ENCODE measurements at regions not wholly inside any gene's neighbourhood (a gene's known extent, or its start where the extent isn't known, plus 50 kb on each side); places are given as distances from the start of the nearest gene placed in this dataset.

- H3K4me1 ChIP-seq (ENCODE audit: insufficient read depth): no peaks in the 10 kb centered on the region
- H3K36me3 ChIP-seq: no peaks in the 10 kb centered on the region
- intact Hi-C loops (cut with DNase I): loop anchor here in 1 of 4 donors (2.0 kb wide), 1 partner anchor 69 kb away; the partner anchor contains the start of gene TIPARP
- no peaks in the 10 kb centered on the region for H3K27me3 ChIP-seq
- WGBS, 3 donors: 4 to 5% (median 4%) methylated on average over 37 of the region's 37 CpGs
- peak; percentile 29 to 76 (median 50) for DNase-seq
- no peaks in the 10 kb centered on the region for H3K9me3 ChIP-seq
- peak overlapping the region; percentile 20 for H3K4me3 ChIP-seq
- H3K27ac ChIP-seq: peak overlapping the region; percentile 1 to 6
- no peak for TF ChIP-seq CTCF (IDR thresholded peaks at IDR 0.05)
- TF ChIP-seq POLR2A (IDR thresholded peaks at IDR 0.05): no peak
- TF ChIP-seq EP300 (IDR thresholded peaks at IDR 0.05): no peak
These were observed 51.0 kb upstream of the SSR3 start for GRCh38 chr3:156605686-156606605.

GRCh38 chr3:156604642-156605144 lies 49.8 kb upstream of the SSR3 start:
- no peaks in the 10 kb centered on the region for H3K27me3 ChIP-seq
- no peak overlapping the region for H3K27ac ChIP-seq
- no peak for DNase-seq
- no peaks in the 10 kb centered on the region for H3K9me3 ChIP-seq
- H3K36me3 ChIP-seq: no peaks in the 10 kb centered on the region
- intact Hi-C loops (cut with DNase I): no loop called here
- H3K4me3 ChIP-seq: no peak overlapping the region
- H3K4me1 ChIP-seq (ENCODE audit: insufficient read depth): no peaks in the 10 kb centered on the region
- WGBS, 3 donors: 97 to 100% (median 99%) methylated on average over 2 of the region's 2 CpGs
- TF ChIP-seq EP300 (IDR thresholded peaks at IDR 0.05) (no peak), POLR2A (IDR thresholded peaks at IDR 0.05) (no peak), CTCF (IDR thresholded peaks at IDR 0.05) (no peak)

Measured in ovary (tissue), 7 donors.